OCI-M2 (cell line): ENCODE measurements at regions not wholly inside any gene's neighbourhood (a gene's known extent, or its start where the extent isn't known, plus 50 kb on each side); places are given as distances from the start of the nearest gene placed in this dataset.
"Not testable (repeated sequence)": the region's sequence is repeated elsewhere in the genome, so short reads cannot be mapped to it uniquely, and the experiment has no call there.

ENCODE experiments used
- DNase-seq: peaks from one replicate; lab custom pipeline; 2025; ENCODE audit not compliant: unreplicated experiment; lab: John Stamatoyannopoulos, UW

- no peak for DNase-seq
These were observed 73.2 kb downstream of the ZIC4 start for GRCh38 chr3:147333098-147333497.

GRCh38 chr3:147328711-147329110 is 77.6 kb downstream of the ZIC4 start:
- DNase-seq: no peak

- DNase-seq: no peak
These were observed 82.0 kb downstream of the ZIC4 start for GRCh38 chr3:147324356-147324755.

GRCh38 chr3:147318900-147319299 is 87.4 kb downstream of the ZIC4 start:
- DNase-seq: no peak

GRCh38 chr3:147317080-147317479 is 89.3 kb downstream of the ZIC4 start:
- not testable (repeated sequence) for DNase-seq

- DNase-seq: no peak
These were observed 92.8 kb downstream of the ZIC4 start for GRCh38 chr3:147313513-147313912.

GRCh38 chr3:147312786-147313280 is 93.5 kb downstream of the ZIC4 start:
- no peak for DNase-seq

- no peak for DNase-seq
These were observed 94.6 kb downstream of the ZIC4 start for GRCh38 chr3:147311716-147312115.

GRCh38 chr3:147305533-147306250 is 100.7 kb downstream of the ZIC4 start:
- DNase-seq: no peak

GRCh38 chr3:147304756-147305155 is 101.6 kb downstream of the ZIC4 start:
- no peak for DNase-seq

GRCh38 chr3:147301781-147302180 is 104.6 kb downstream of the ZIC4 start:
- DNase-seq: no peak

- DNase-seq: no peak
These were observed 106.7 kb downstream of the ZIC4 start for GRCh38 chr3:147299656-147300055.

- DNase-seq: no peak
These were observed 107.8 kb downstream of the ZIC4 start for GRCh38 chr3:147298511-147298982.

GRCh38 chr3:147297761-147298350 is 108.5 kb downstream of the ZIC4 start:
- DNase-seq: no peak

- not testable (repeated sequence) for DNase-seq
These were observed 119.0 kb downstream of the ZIC4 start for GRCh38 chr3:147287370-147287769.

GRCh38 chr3:147269907-147270306 is 136.4 kb downstream of the ZIC4 start:
- no peak for DNase-seq

- DNase-seq: no peak
These were observed 138.9 kb downstream of the ZIC4 start for GRCh38 chr3:147267434-147267833.

GRCh38 chr3:147257944-147258343 is 148.4 kb downstream of the ZIC4 start:
- DNase-seq: no peak

GRCh38 chr3:147256739-147257138 is 149.6 kb downstream of the ZIC4 start:
- no peak for DNase-seq

GRCh38 chr3:147246906-147247305 is 159.4 kb downstream of the ZIC4 start:
- no peak for DNase-seq

- DNase-seq: not testable (repeated sequence)
These were observed 160.7 kb downstream of the ZIC4 start for GRCh38 chr3:147245638-147246037.

- not testable (repeated sequence) for DNase-seq
These were observed 161.3 kb downstream of the ZIC4 start for GRCh38 chr3:147245022-147245421.
